Germinal center (tissue), 1 donor: ENCODE measurements at regions not wholly inside any gene's neighbourhood (a gene's known extent, or its start where the extent isn't known, plus 50 kb on each side); places are given as distances from the start of the nearest gene placed in this dataset.
"Not testable (repeated sequence)": the region's sequence is repeated elsewhere in the genome, so short reads cannot be mapped to it uniquely, and the experiment has no call there.

Experiments
- DNase-seq: peaks from one replicate; pipeline ENCODE4 v3.0.0; 2012; ENCODE audit warnings: mixed read lengths, low spot score

- no peak for DNase-seq
Observed at GRCh38 chr5:91315701-91316100, 67.4 kb downstream of the ARRDC3 start.

- peak; percentile 14 for DNase-seq
Observed at GRCh38 chr5:91313757-91314673, 69.1 kb downstream of the ARRDC3 start.

GRCh38 chr5:91312698-91313097, 70.4 kb downstream of the ARRDC3 start:
- no peak for DNase-seq

GRCh38 chr5:91311697-91312501, 71.2 kb downstream of the ARRDC3 start:
- peak; percentile 59 for DNase-seq

GRCh38 chr5:91311168-91311696, 71.9 kb downstream of the ARRDC3 start:
- peak; percentile 8 for DNase-seq

- DNase-seq, result not testable (repeated sequence)
Observed at GRCh38 chr5:91308157-91308556, 75.0 kb downstream of the ARRDC3 start.

- no peak for DNase-seq
Observed at GRCh38 chr5:91307048-91307447, 76.1 kb downstream of the ARRDC3 start.

- DNase-seq, result no peak
Observed at GRCh38 chr5:91306497-91306896, 76.6 kb downstream of the ARRDC3 start.

- DNase-seq, result no peak
Observed at GRCh38 chr5:91305640-91306039, 77.5 kb downstream of the ARRDC3 start.

- DNase-seq, result not testable (repeated sequence)
Observed at GRCh38 chr5:91304015-91304414, 79.1 kb downstream of the ARRDC3 start.

GRCh38 chr5:91302958-91303357, 80.2 kb downstream of the ARRDC3 start:
- no peak for DNase-seq

- DNase-seq, result no peak
Observed at GRCh38 chr5:91302305-91302704, 80.8 kb downstream of the ARRDC3 start.

GRCh38 chr5:91301106-91301846, 81.8 kb downstream of the ARRDC3 start:
- DNase-seq, result no peak

- DNase-seq, result no peak
Observed at GRCh38 chr5:91297994-91298393, 85.1 kb downstream of the ARRDC3 start.

GRCh38 chr5:91296674-91297143, 86.4 kb downstream of the ARRDC3 start:
- DNase-seq, result no peak

GRCh38 chr5:91296102-91296501, 87.0 kb downstream of the ARRDC3 start:
- DNase-seq, result not testable (repeated sequence)

- no peak for DNase-seq
Observed at GRCh38 chr5:91293131-91293530, 90.0 kb downstream of the ARRDC3 start.

- DNase-seq, result no peak
Observed at GRCh38 chr5:91291628-91292569, 91.2 kb downstream of the ARRDC3 start.

- no peak for DNase-seq
Observed at GRCh38 chr5:91288118-91288916, 94.8 kb downstream of the ARRDC3 start.

GRCh38 chr5:91285062-91285461, 98.1 kb downstream of the ARRDC3 start:
- DNase-seq, result not testable (repeated sequence)
